ENCODE measurements at regions not wholly inside any gene's neighbourhood (a gene's known extent, or its start where the extent isn't known, plus 50 kb on each side); places are given as distances from the start of the nearest gene placed in this dataset.

DNA sequence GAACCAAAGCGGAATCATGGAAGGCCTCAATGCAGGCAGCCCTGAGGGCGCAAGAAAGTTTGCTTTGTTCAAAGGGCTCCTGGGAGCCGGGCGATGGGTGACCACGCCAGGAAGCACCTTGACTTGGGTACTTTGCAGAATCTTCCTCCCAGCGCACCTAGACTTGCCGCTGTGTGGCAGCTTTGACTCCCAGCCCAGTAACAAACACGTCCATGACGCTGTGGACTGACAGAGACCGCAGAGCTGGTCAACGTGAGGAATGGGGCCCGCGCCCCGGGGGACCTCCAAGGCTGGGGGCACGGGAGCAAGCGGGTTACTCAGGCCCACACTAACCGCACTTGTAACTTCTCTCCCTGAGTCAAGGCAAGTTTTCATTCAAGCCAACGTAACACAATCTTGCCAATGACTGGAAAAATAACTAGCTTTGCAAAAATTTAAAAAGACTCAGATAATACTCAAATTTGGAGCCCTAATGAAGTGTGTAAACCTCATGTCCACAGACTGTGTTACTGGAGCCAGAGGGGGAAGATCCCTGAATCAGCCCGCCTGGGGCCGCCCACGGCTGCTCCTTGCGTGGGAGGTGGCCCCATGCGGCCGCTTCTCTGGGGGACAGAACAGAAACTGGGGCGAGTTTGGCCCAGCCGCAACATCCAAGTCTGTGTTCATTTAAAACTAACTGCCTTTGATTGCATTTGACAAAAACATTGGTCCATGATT is 130.8 kb downstream of the DNAJB6 start:
- H3K27ac Mint-ChIP-seq: no peak overlapping the region
- no peak overlapping the region for H3K4me3 Mint-ChIP-seq
- ATAC-seq (replicated peaks): no peak
- no peaks in the 10 kb centered on the region for H3K9me3 Mint-ChIP-seq
- H3K4me1 Mint-ChIP-seq (ENCODE audit: low read depth in 2 of 2): peaks cover 14 to 19% of the 10 kb centered on the region in 2 donors
- no peak for DNase-seq
- H3K36me3 Mint-ChIP-seq (ENCODE audit: insufficient read depth): peaks cover 11% of the 10 kb centered on the region
- H3K27me3 Mint-ChIP-seq: peaks cover 19 to 33% of the 10 kb centered on the region in 2 donors

DNA sequence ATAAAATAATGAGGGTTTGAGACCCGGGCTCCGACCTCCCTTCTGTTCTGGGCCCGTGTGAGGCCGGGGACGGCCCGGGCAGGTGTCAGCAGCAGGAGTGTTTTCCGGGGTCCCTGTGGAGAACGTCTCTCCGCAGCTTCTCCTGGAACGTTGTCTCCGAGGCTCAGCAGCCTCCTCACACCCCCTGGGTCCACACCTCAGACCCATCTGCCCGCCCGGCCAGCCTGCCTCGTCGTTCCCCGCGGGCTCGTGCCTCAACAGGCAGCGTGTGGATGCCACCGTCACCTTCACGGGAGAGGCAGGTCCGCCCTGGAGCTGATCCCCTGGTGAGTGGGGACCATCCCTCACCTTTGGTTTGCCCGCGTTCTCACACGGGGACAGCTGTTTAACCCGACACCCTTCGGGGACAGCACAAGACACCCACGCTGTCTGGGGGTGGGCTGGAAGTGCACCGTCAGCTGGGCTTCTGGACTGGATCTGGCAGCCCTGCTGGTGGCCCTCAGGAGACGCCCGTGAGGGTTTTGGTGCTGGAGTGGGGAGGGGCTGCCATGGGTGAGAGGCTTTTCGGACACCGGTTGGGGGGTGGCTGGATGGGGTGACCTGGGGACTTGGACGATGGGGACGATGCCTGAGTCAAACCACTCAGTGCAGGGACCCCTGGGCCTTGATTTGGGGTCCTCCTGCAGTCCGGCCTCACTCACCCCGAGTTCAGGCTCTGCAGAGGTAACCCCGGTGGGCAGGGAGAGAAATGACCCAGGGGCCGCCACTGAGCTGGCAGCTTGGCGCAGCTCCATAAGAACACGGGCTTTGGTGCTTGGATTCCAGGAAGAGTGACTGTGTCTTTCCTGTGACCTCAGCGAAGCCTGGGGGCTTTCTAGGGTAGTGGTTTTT is 131.7 kb downstream of the DNAJB6 start:
- no peak overlapping the region for H3K4me3 Mint-ChIP-seq
- no peak overlapping the region for H3K27ac Mint-ChIP-seq
- no peak for ATAC-seq (replicated peaks)
- H3K9me3 Mint-ChIP-seq: no peaks in the 10 kb centered on the region
- H3K27me3 Mint-ChIP-seq: peaks cover 15 to 27% of the 10 kb centered on the region in 2 donors
- peaks cover 11 to 19% of the 10 kb centered on the region in 2 donors for H3K4me1 Mint-ChIP-seq (ENCODE audit: low read depth in 2 of 2)
- no peak for DNase-seq
- H3K36me3 Mint-ChIP-seq (ENCODE audit: insufficient read depth): peaks cover 11% of the 10 kb centered on the region

DNA sequence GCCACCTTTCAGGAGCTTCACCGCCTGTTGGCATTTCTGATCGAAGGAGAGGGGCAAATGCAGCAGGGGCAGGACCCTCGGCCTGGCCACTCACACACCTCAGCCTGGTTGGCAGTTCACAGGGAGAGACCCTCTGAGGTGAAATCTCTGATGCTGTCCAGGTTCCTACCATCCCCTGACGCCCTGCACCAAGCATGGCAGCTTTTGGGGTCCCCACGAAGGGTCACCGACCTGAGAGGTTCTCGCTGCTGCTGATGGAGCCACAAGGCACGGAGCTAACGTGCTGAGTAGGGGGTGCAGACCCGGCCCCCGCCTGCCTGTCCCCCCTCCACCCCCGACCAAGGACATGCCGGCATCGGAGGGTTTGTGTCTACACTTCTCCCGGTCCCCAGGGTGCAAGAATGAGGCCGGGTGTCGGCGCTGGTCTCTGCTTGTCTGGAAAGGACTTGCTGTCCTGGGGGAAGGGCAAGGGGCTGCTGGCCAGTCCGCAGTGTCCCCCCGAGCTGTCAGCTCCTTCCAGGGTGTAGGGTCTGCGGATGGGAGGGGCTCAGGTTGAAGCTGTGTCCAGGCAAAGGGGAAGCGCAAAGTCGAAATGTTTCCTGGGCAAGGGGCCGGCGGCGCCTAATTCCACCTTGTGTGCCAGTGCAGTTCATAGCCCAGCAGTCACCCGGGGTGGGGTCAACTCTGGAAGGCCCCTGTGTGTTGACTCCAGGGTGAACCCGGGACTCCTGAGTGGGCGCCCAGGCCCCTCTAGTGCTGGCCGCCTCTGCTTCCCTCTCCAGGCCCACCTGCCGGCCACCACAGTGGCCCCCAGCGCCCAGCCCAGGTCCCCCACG is 132.6 kb downstream of the DNAJB6 start:
- Mint-ChIP-seq H3K9me3 (peaks cover 0 to 1% of the 10 kb centered on the region in 2 donors), H3K27me3 (peaks cover 12 to 25% of the 10 kb centered on the region in 2 donors), H3K4me3 (no peak overlapping the region), H3K4me1 (ENCODE audit: low read depth in 2 of 2) (peaks cover 11 to 19% of the 10 kb centered on the region in 2 donors), H3K27ac (no peak overlapping the region), H3K36me3 (ENCODE audit: insufficient read depth) (peaks cover 11% of the 10 kb centered on the region)
- DNase-seq: no peak
- no peak for ATAC-seq (replicated peaks)

GRCh38 chr7:157470017-157470322 is 133.2 kb downstream of the DNAJB6 start:
- no peak overlapping the region for H3K4me3 Mint-ChIP-seq
- H3K27ac Mint-ChIP-seq: no peak overlapping the region
- peaks cover 8 to 19% of the 10 kb centered on the region in 2 donors for H3K27me3 Mint-ChIP-seq
- peaks cover 0 to 1% of the 10 kb centered on the region in 2 donors for H3K9me3 Mint-ChIP-seq
- peaks cover 11 to 19% of the 10 kb centered on the region in 2 donors for H3K4me1 Mint-ChIP-seq (ENCODE audit: low read depth in 2 of 2)
- ATAC-seq (replicated peaks) (no peak), DNase-seq (no peak)
- H3K36me3 Mint-ChIP-seq (ENCODE audit: insufficient read depth): peaks cover 15% of the 10 kb centered on the region

GRCh38 chr7:157470701-157471131 is 133.9 kb downstream of the DNAJB6 start:
- H3K9me3 Mint-ChIP-seq: peaks cover 0 to 1% of the 10 kb centered on the region in 2 donors
- H3K27ac Mint-ChIP-seq: peak overlapping the region in 1 of 2 donors; percentile 94
- peak overlapping the region; percentile 33 to 59 for H3K4me3 Mint-ChIP-seq
- H3K4me1 Mint-ChIP-seq (ENCODE audit: low read depth in 2 of 2): peaks cover 11 to 19% of the 10 kb centered on the region in 2 donors
- ATAC-seq (replicated peaks): no peak
- DNase-seq: no peak
- peaks cover 8 to 12% of the 10 kb centered on the region in 2 donors for H3K27me3 Mint-ChIP-seq
- H3K36me3 Mint-ChIP-seq (ENCODE audit: insufficient read depth): peaks cover 15% of the 10 kb centered on the region

DNA sequence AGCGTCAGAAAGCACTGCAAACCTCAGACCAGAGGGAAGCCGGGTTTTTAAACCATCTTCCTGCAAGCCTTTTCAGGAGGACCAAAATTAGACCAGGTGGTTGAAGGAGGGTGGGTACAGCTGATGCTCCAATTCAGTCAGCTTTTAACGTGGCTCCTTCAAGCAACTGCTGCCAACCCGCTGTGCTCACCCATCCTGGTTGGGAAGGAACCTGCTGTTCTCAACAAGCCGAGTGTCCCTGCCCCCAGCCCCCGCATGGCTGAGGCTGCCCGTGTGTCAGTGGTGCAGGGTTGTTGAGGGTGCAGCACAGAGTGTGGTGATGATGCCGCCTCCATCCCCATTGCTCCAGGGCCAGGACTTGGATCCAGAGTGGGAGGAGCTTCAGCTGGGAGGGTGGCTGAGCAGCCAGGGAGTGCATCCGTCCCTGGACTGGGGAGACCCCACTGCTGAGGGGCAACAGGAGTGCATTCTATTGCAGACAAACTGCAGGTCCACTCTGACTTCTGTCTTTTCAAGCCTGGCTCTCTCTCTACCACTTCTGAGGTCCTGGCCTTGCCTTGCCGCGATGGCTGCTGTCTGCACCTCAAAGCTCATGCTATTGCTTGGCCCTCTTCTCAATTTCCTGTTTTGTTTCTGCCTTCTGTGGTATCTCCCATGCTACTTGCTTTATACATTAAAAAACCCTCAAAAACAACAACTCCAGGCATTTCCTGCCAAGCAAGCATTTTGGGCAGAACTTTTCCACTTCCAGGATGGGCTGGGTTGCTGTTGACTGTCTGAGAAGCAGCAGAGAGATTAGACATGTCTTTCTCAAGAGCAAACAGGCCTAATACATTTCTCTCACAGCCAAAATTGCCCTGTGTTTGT is 134.7 kb downstream of the DNAJB6 start:
- H3K27ac Mint-ChIP-seq: peak overlapping the region; percentile 84 to 94
- peak overlapping the region; percentile 56 to 59 for H3K4me3 Mint-ChIP-seq
- H3K36me3 Mint-ChIP-seq (ENCODE audit: insufficient read depth): peaks cover 11% of the 10 kb centered on the region
- ATAC-seq (replicated peaks) (peak; percentile 76), DNase-seq (peak in 2 of 3 experiments; percentile 12 to 21)
- peaks cover 4 to 8% of the 10 kb centered on the region in 2 donors for H3K27me3 Mint-ChIP-seq
- peaks cover 11 to 19% of the 10 kb centered on the region in 2 donors for H3K4me1 Mint-ChIP-seq (ENCODE audit: low read depth in 2 of 2)
- H3K9me3 Mint-ChIP-seq: peaks cover 0 to 1% of the 10 kb centered on the region in 2 donors

- H3K9me3 Mint-ChIP-seq: peaks cover 0 to 1% of the 10 kb centered on the region in 2 donors
- ATAC-seq (replicated peaks) (no peak), DNase-seq (no peak)
- peaks cover 10% of the 10 kb centered on the region for H3K36me3 Mint-ChIP-seq (ENCODE audit: insufficient read depth)
- H3K27me3 Mint-ChIP-seq: peaks cover 0 to 5% of the 10 kb centered on the region in 2 donors
- peaks cover 11 to 19% of the 10 kb centered on the region in 2 donors for H3K4me1 Mint-ChIP-seq (ENCODE audit: low read depth in 2 of 2)
- H3K27ac Mint-ChIP-seq: peak overlapping the region; percentile 84 to 94
- peak overlapping the region; percentile 56 to 59 for H3K4me3 Mint-ChIP-seq
Observed at GRCh38 chr7:157472311-157473050, 135.7 kb downstream of the DNAJB6 start.

DNA sequence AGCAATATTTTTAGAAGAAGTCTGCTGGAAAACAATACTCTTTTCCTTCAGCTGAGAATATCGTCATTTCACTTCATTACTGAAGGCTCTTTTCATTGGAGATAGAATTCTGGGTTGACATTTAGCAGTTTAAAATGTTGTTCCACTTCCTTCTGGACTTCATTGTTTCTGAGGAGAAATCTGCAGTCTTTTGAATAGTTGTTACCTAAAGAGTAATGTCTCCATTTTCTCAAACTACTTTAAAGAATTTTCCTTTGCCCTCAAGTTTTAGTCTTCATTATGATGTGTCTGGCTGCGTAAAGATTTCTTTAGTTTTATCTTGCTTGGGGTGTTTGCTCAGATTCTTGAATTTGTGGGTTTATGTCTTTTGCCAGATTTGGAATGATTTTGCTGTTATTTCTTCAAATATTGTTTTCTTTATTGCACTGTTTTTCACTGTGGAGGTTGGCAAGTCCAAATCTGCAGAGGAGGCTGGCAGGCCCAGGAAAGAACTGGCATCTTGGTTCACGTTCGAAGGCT is 136.3 kb downstream of the DNAJB6 start:
- DNase-seq (no peak), ATAC-seq (replicated peaks) (no peak)
- H3K36me3 Mint-ChIP-seq (ENCODE audit: insufficient read depth): peaks cover 10% of the 10 kb centered on the region
- H3K27ac Mint-ChIP-seq: peak overlapping the region in 1 of 2 donors; percentile 35
- peaks cover 11 to 19% of the 10 kb centered on the region in 2 donors for H3K4me1 Mint-ChIP-seq (ENCODE audit: low read depth in 2 of 2)
- H3K27me3 Mint-ChIP-seq: no peaks in the 10 kb centered on the region
- no peak overlapping the region for H3K4me3 Mint-ChIP-seq
- H3K9me3 Mint-ChIP-seq: peaks cover 0 to 1% of the 10 kb centered on the region in 2 donors

DNA sequence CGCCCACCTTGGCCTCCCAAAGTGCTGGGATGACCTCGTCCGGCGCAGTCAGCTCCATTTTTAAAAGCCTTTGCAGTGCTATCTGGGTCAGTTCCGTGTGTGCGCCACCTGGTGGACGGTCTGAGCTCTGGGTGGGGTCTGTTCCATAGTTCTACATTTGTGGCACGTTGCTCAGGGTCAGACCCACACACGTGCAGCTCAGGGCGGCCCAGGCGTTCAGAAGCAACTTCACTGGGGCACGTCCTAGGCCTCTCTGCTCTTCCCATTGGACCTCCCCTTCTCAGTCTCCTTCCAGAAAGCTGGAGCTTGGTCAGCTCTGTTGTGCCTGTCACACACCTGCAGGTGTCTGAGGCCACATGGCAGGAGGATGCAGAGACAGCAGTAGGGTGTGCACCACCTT is 137.9 kb downstream of the DNAJB6 start:
- DNase-seq (no peak), ATAC-seq (replicated peaks) (no peak)
- H3K36me3 Mint-ChIP-seq (ENCODE audit: insufficient read depth): peaks cover 10% of the 10 kb centered on the region
- peaks cover 11 to 19% of the 10 kb centered on the region in 2 donors for H3K4me1 Mint-ChIP-seq (ENCODE audit: low read depth in 2 of 2)
- peaks cover 0 to 1% of the 10 kb centered on the region in 2 donors for H3K9me3 Mint-ChIP-seq
- peak overlapping the region; percentile 15 to 53 for H3K27ac Mint-ChIP-seq
- H3K27me3 Mint-ChIP-seq: no peaks in the 10 kb centered on the region
- H3K4me3 Mint-ChIP-seq: peak overlapping the region in 1 of 2 donors; percentile 8

- no peak for ATAC-seq (replicated peaks)
- peaks cover 11 to 19% of the 10 kb centered on the region in 2 donors for H3K4me1 Mint-ChIP-seq (ENCODE audit: low read depth in 2 of 2)
Observed at GRCh38 chr7:157475095-157475494, 138.3 kb downstream of the DNAJB6 start.

DNA sequence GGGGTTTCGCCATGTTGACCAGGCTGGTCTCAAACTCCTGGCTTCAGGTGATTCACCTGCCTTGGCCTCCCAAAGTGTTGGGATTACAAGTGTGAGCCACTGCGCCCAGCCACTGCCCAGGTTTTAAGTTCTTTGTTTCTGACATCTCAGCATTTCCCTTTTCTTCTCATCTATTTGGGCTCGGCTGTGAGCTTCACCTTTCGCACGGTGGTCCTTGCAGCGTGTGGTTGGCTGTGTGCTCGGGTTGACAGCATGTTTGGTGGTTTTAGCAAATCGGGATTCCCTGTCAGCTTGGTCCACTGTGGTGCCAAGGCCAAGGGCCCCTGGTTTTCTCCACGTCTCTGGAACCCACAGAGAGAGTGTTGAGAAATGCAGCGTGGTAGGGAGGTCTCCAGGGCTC is 138.8 kb downstream of the DNAJB6 start:
- peaks cover 10% of the 10 kb centered on the region for H3K36me3 Mint-ChIP-seq (ENCODE audit: insufficient read depth)
- peaks cover 11 to 17% of the 10 kb centered on the region in 2 donors for H3K4me1 Mint-ChIP-seq (ENCODE audit: low read depth in 2 of 2)
- H3K9me3 Mint-ChIP-seq: peaks cover 0 to 1% of the 10 kb centered on the region in 2 donors
- no peak overlapping the region for H3K27ac Mint-ChIP-seq
- ATAC-seq (replicated peaks) (no peak), DNase-seq (no peak)
- no peaks in the 10 kb centered on the region for H3K27me3 Mint-ChIP-seq
- no peak overlapping the region for H3K4me3 Mint-ChIP-seq

More at GRCh38 chr7:157475095-157475494, 138.3 kb downstream of the DNAJB6 start:
- H3K36me3 Mint-ChIP-seq (ENCODE audit: insufficient read depth): peaks cover 10% of the 10 kb centered on the region
- H3K9me3 Mint-ChIP-seq: peaks cover 0 to 1% of the 10 kb centered on the region in 2 donors
- H3K4me3 Mint-ChIP-seq: no peak overlapping the region
- H3K27ac Mint-ChIP-seq: peak overlapping the region; percentile 15 to 53
- H3K27me3 Mint-ChIP-seq: no peaks in the 10 kb centered on the region
- no peak for DNase-seq
